ENCODE measurements at regions not wholly inside any gene's neighbourhood (a gene's known extent, or its start where the extent isn't known, plus 50 kb on each side); places are given as distances from the start of the nearest gene placed in this dataset.

- in situ Hi-C loops (cut with MboI; ENCODE audit: low sequenced_read_pairs): no loop called here
- no peak overlapping the region for H3K4me3 ChIP-seq (ENCODE audit: insufficient read depth, low read depth, low read length)
- no peak overlapping the region for H4K5ac ChIP-seq (ENCODE audit: low read depth, low read length)
- H3K79me1 ChIP-seq (ENCODE audit: low read depth in 1 of 2, low read length in 2 of 2): no peaks in the 10 kb centered on the region
- H4K20me1 ChIP-seq (ENCODE audit: insufficient read depth, low read length): no peaks in the 10 kb centered on the region; the same call in 1 of the 2 replicates
- TF ChIP-seq CEBPB (IDR thresholded peaks at IDR 0.05; ENCODE audit: low read depth, low read length) (peak; percentile 98), RFX5 (IDR thresholded peaks at IDR 0.05; ENCODE audit: low read depth, low read length) (no peak; the same call in 1 of the 2 replicates)
- H3K9ac ChIP-seq (ENCODE audit: low read depth, low read length): no peak overlapping the region
- dilution Hi-C loops (cut with HindIII; ENCODE audit: low sequenced_read_pairs, unreplicated experiment): no loop called here
- no peaks in the 10 kb centered on the region for H3K9me3 ChIP-seq (ENCODE audit: control insufficient read depth, insufficient read depth, low read length)
- H3K9me1 ChIP-seq (ENCODE audit: insufficient read depth, low read length): peaks cover 9% of the 10 kb centered on the region
- intact Hi-C loops (cut with micrococcal nuclease): loop anchor here (5.0 kb wide), 2 partner anchors 81 to 114 kb away; no protein-coding TSS in a partner anchor
- no peak overlapping the region for H3K56ac ChIP-seq (ENCODE audit: extremely low read depth, insufficient read depth, low read length)
- H3K23ac ChIP-seq (ENCODE audit: low read depth, low read length): no peak overlapping the region
- H3K18ac ChIP-seq (ENCODE audit: low read depth, low read length): peak overlapping the region; percentile 0; the same call in 1 of the 2 replicates
- H2AK9ac ChIP-seq (replicated peaks; ENCODE audit: low read depth, low read length, poor library complexity): no peak overlapping the region
- ATAC-seq (ENCODE audit: low read depth): peak; percentile 30
- H3K4me2 ChIP-seq (ENCODE audit: low read depth, low read length): no peak overlapping the region
- no peak overlapping the region for H2AFZ ChIP-seq (replicated peaks; ENCODE audit: low read length, poor library complexity)
- no peak overlapping the region for H4K8ac ChIP-seq (ENCODE audit: low read depth in 2 of 2, low read length in 2 of 2)
- no peak overlapping the region for H3K4ac ChIP-seq (ENCODE audit: low read depth, low read length)
- H2BK5ac ChIP-seq (ENCODE audit: low read depth, low read length, poor library complexity, severe bottlenecking): no peak overlapping the region
- H4K91ac ChIP-seq (ENCODE audit: insufficient read depth, low read depth, low read length): no peak overlapping the region
- H3K27ac ChIP-seq (ENCODE audit: insufficient read depth, low read length): no peak overlapping the region
- H3K4me1 ChIP-seq (ENCODE audit: control insufficient read depth, insufficient read depth, low read length): peaks cover 25% of the 10 kb centered on the region
- DNase-seq: peak; percentile 80
- H2AK5ac ChIP-seq (ENCODE audit: low read depth, low read length): no peak overlapping the region
- no CpG with 5 or more reads among the region's 5 CpGs for WGBS, 2 experiments (ENCODE audit: extremely low coverage in 2 of 2, insufficient read length in 1 of 2)
- H3K27me3 ChIP-seq (ENCODE audit: control insufficient read depth, insufficient read depth, low read length): no peaks in the 10 kb centered on the region
- peak overlapping the region; percentile 30; the same call in 1 of the 2 replicates for H2BK120ac ChIP-seq (ENCODE audit: low read depth, low read length)
- H3K14ac ChIP-seq (replicated peaks; ENCODE audit: low read depth, low read length): no peak overlapping the region
- H2BK20ac ChIP-seq (ENCODE audit: low read depth, low read length): peak overlapping the region; percentile 13; the same call in 1 of the 2 replicates
- no peaks in the 10 kb centered on the region for H3K36me3 ChIP-seq (ENCODE audit: control insufficient read depth, insufficient read depth, low read length)
- POLR2A ChIA-PET (ENCODE audit: unreplicated experiment): no interaction called here
- CTCF ChIA-PET: interaction anchor here (1.1 kb wide), 1 partner anchor 47 kb away, joined by 3 read pairs; no protein-coding TSS in a partner anchor
- BruUV-seq (replicated peaks): no TSS peak
- H2BK15ac ChIP-seq (ENCODE audit: low read depth, low read length): no peak overlapping the region
These were observed 448.9 kb upstream of the SLC14A2 start for GRCh38 chr18:45166341-45166835.

Data from IMR-90 (cell line).